ENCODE measurements at regions not wholly inside any gene's neighbourhood (a gene's known extent, or its start where the extent isn't known, plus 50 kb on each side); places are given as distances from the start of the nearest gene placed in this dataset.

- TF ChIP-seq CTCF (IDR thresholded peaks at IDR 0.05) (no peak), POLR2AphosphoS5 (IDR thresholded peaks at IDR 0.05) (no peak), POLR2A (IDR thresholded peaks at IDR 0.05) (no peak)
Measured at GRCh38 chr11:104339380-104339831, 175.5 kb upstream of the PDGFD start.
